Endothelial cell of umbilical vein (primary cell): ENCODE measurements at regions not wholly inside any gene's neighbourhood (a gene's known extent, or its start where the extent isn't known, plus 50 kb on each side); places are given as distances from the start of the nearest gene placed in this dataset.

Experiments
- BruUV-seq: library from RNA; stranded (reverse); fragments of 400-500 nt; replicated peaks from 2 replicates; lab custom pipeline; 2021; lab: Mats Ljungman, UMichigan
- CTCF ChIA-PET: fragments of 300-600, 350-600 bp; sonication (Branson Sonifier 250); formaldehyde crosslinking; loops from one replicate; lab custom pipeline; 2021; ENCODE audit warnings: antibody characterized with exemption, inconsistent platforms; lab: Charles Lee
- POLR2A ChIA-PET: fragments of 300-600, 350-600 bp; sonication (Branson Sonifier 250); formaldehyde crosslinking; loops from one replicate; lab custom pipeline; 2021; ENCODE audit warnings: antibody characterized with exemption, inconsistent platforms; lab: Charles Lee
- DNase-seq: peaks from one replicate; pipeline ENCODE4 v3.0.0-alpha.2; 2011; ENCODE audit warnings: low read depth, low spot score
- FAIRE-seq: peaks from 2 replicates; lab custom pipeline; 2011; peaks lifted over from hg19 to GRCh38; lab: Jason Lieb, UNC
- H2AFZ ChIP-seq: 2 replicates; pipeline ENCODE4 v1.6.0; 2012; ENCODE audit warnings: low read depth, low read length, control low read depth, inconsistent platforms
- H3K27ac ChIP-seq: 2 replicates; pipeline ENCODE4 v1.5.1; 2011; ENCODE audit warnings: low read depth, mild to moderate bottlenecking, control low read depth, low read length, moderate library complexity; ENCODE audit not compliant: insufficient read depth
- H3K27me3 ChIP-seq, 2 experiments: 2 replicates each; pipeline versions ENCODE4 v1.6.0 to v1.6.1; 2011; ENCODE audit warnings: low read length in 2 of 2, mixed read lengths in 1 of 2; ENCODE audit not compliant: control insufficient read depth in 2 of 2, insufficient read depth in 2 of 2
- H3K36me3 ChIP-seq, 2 experiments: 2 replicates in 1 of 2; 3 replicates in 1 of 2; pipeline ENCODE4 v1.5.1; 2011; ENCODE audit warnings: low read length in 2 of 2, mild to moderate bottlenecking in 1 of 2, moderate library complexity in 1 of 2; ENCODE audit not compliant: control insufficient read depth in 2 of 2, insufficient read depth in 2 of 2; ENCODE audit errors: extremely low read depth in 1 of 2
- H3K4me1 ChIP-seq: 3 replicates; pipeline ENCODE4 v1.5.1; 2011; ENCODE audit warnings: mild to moderate bottlenecking, low read length; ENCODE audit not compliant: control insufficient read depth, insufficient read depth; ENCODE audit errors: extremely low read depth
- H3K4me2 ChIP-seq: 2 replicates; pipeline ENCODE4 v1.6.1; 2011; ENCODE audit warnings: low read length, control low read depth, mixed read lengths; ENCODE audit not compliant: insufficient read depth
- H3K4me3 ChIP-seq, 3 experiments: fragments of 200-600 bp in 1 of 3; sonication (generic), shearing (Covaris generic) in 1 of 3; replicated peaks in 1 of 3; 2 replicates each; pipeline ENCODE4 v1.5.1; 2011 to 2016; ENCODE audit warnings: control low read depth in 3 of 3, low read length in 3 of 3, mild to moderate bottlenecking in 2 of 3, inconsistent platforms in 1 of 3, low read depth in 1 of 3, moderate library complexity in 1 of 3; ENCODE audit not compliant: insufficient read depth in 1 of 3
- H3K79me2 ChIP-seq: 2 replicates; pipeline ENCODE4 v1.6.0; 2012; ENCODE audit warnings: low read length, inconsistent platforms; ENCODE audit not compliant: control insufficient read depth, insufficient read depth
- H3K9ac ChIP-seq: replicated peaks from 2 replicates; pipeline ENCODE3; 2011; ENCODE audit warnings: low read length, control low read depth; ENCODE audit not compliant: insufficient read depth; ENCODE audit errors: extremely low read depth
- H3K9me1 ChIP-seq: replicated peaks from 3 replicates; pipeline ENCODE4 v1.6.0; 2011; ENCODE audit warnings: mild to moderate bottlenecking, low read length; ENCODE audit not compliant: control insufficient read depth, insufficient read depth; ENCODE audit errors: extremely low read depth
- H3K9me3 ChIP-seq: replicated peaks from 2 replicates; pipeline ENCODE4 v1.5.1; 2012; ENCODE audit warnings: low read length, inconsistent platforms; ENCODE audit not compliant: control insufficient read depth, insufficient read depth
- H4K20me1 ChIP-seq: replicated peaks from 2 replicates; pipeline ENCODE3; 2011; ENCODE audit warnings: mild to moderate bottlenecking, low read length; ENCODE audit not compliant: control insufficient read depth, insufficient read depth; ENCODE audit errors: extremely low read depth
- CTCF ChIP-seq, 2 donors: IDR thresholded peaks; 1 replicate in 1 of 2; 2 replicates in 1 of 2; pipeline ENCODE4 v1.5.1; 2011; ENCODE audit warnings: low read length in 2 of 2, mild to moderate bottlenecking in 2 of 2, moderate library complexity in 2 of 2, control low read depth in 1 of 2, inconsistent platforms in 1 of 2, low read depth in 1 of 2; ENCODE audit not compliant: insufficient read depth in 1 of 2; ENCODE audit errors: extremely low read depth in 1 of 2
- EZH2 ChIP-seq: IDR thresholded peaks from 2 replicates; pipeline ENCODE4 v1.6.1; 2012; ENCODE audit warnings: borderline replicate concordance, low read depth, mild to moderate bottlenecking, moderate library complexity, low read length, inconsistent platforms; ENCODE audit not compliant: severe bottlenecking
- FOS ChIP-seq: IDR thresholded peaks from 2 replicates; pipeline ENCODE4 v1.6.1; 2011; ENCODE audit warnings: mild to moderate bottlenecking, low read length, moderate library complexity, borderline replicate concordance; ENCODE audit not compliant: insufficient read depth
- GATA2 ChIP-seq: IDR thresholded peaks from 2 replicates; pipeline ENCODE4 v1.7.0; 2011; ENCODE audit warnings: low read depth, mild to moderate bottlenecking, moderate library complexity, mixed read lengths, low read length; ENCODE audit not compliant: insufficient read length, insufficient read depth
- JUN ChIP-seq: IDR thresholded peaks from 2 replicates; pipeline ENCODE4 v1.6.1; 2011; ENCODE audit warnings: borderline replicate concordance, low read depth; ENCODE audit not compliant: insufficient read length, insufficient read depth
- MAX ChIP-seq: IDR thresholded peaks from 2 replicates; pipeline ENCODE4 v1.6.1; 2011; ENCODE audit not compliant: insufficient read depth, insufficient read length
- MYC ChIP-seq: IDR thresholded peaks from one replicate; pipeline ENCODE4 v1.6.1; 2011; ENCODE audit warnings: mild to moderate bottlenecking, low read depth, low read length
- POLR2A ChIP-seq: IDR thresholded peaks from 2 replicates; pipeline ENCODE4 v1.6.1; 2012; ENCODE audit warnings: low read depth, mild to moderate bottlenecking, control low read depth, low read length
- POLR2AphosphoS5 ChIP-seq: IDR thresholded peaks from 2 replicates; pipeline ENCODE4 v1.6.1; 2012; ENCODE audit warnings: low read depth, mild to moderate bottlenecking, control low read depth, low read length, moderate library complexity; ENCODE audit not compliant: insufficient read depth
- dilution Hi-C: fragments of 300-500 bp; cut with MboI; formaldehyde crosslinking; loops from one replicate; pipeline ENCODE4 v1.15.0; 2019; ENCODE audit warnings: low sequenced_read_pairs; ENCODE audit not compliant: extremely low pct_ligation_motif_present
- intact Hi-C: fragments of 100-400 bp; cut with micrococcal nuclease; formaldehyde crosslinking; loops from one replicate; pipeline ENCODE4 v1.10.0; 2022

- Histone ChIP-seq H3K9me3 (no peaks in the 10 kb centered on the region), H3K4me2 (no peak overlapping the region), H3K79me2 (no peaks in the 10 kb centered on the region), H3K36me3 (no peaks in the 10 kb centered on the region), H2AFZ (no peak overlapping the region), H3K27me3 (no peaks in the 10 kb centered on the region), H3K9ac (no peak overlapping the region), H3K27ac (no peak overlapping the region), H3K9me1 (no peaks in the 10 kb centered on the region), H3K4me1 (no peaks in the 10 kb centered on the region), H3K4me3 (no peak overlapping the region), H4K20me1 (no peaks in the 10 kb centered on the region)
- ChIA-PET CTCF (no interaction called here), POLR2A (no interaction called here)
- no peak for DNase-seq
- intact Hi-C loops (no loop called here), dilution Hi-C loops (no loop called here)
- no TSS peak for BruUV-seq
- FAIRE-seq: no peak
- TF ChIP-seq MYC (no peak), GATA2 (no peak), POLR2AphosphoS5 (no peak), CTCF (IDR thresholded peaks at IDR 0.05; ENCODE audit: extremely low read depth in 1 of 2, insufficient read depth in 1 of 2, low read depth in 1 of 2, low read length in 2 of 2) (no peak), MAX (no peak), EZH2 (no peak), POLR2A (no peak), JUN (no peak), FOS (no peak)
These were observed 64.0 kb downstream of the FOXA2 start for GRCh38 chr20:22520381-22520780.
